GM20000 (cell line): ENCODE measurements at regions not wholly inside any gene's neighbourhood (a gene's known extent, or its start where the extent isn't known, plus 50 kb on each side); places are given as distances from the start of the nearest gene placed in this dataset.

ENCODE experiments used
- DNase-seq: peaks from one replicate; pipeline ENCODE4 v3.0.0; 2012; ENCODE audit warnings: low spot score
- CTCF ChIP-seq: IDR thresholded peaks from 2 replicates; pipeline ENCODE4 v1.5.1; 2012; ENCODE audit warnings: mild to moderate bottlenecking, control low read depth; ENCODE audit errors: extremely low read depth, missing control alignments

- DNase-seq: no peak
- TF ChIP-seq CTCF: no peak
Observed at GRCh38 chr10:79018521-79019011, 50.2 kb upstream of the ZMIZ1 start.
